Lower leg skin (tissue), 4 donors: ENCODE measurements at regions not wholly inside any gene's neighbourhood (a gene's known extent, or its start where the extent isn't known, plus 50 kb on each side); places are given as distances from the start of the nearest gene placed in this dataset.

Experiments
- DNase-seq, 2 donors: peaks; one replicate each; pipeline ENCODE4 v3.0.0-alpha.2; 2019; ENCODE audit warnings: low spot score in 2 of 2
- H3K4me3 ChIP-seq: fragments of 200-600 bp; sonication (generic); 2 replicates; pipeline ENCODE4 v1.5.1; 2017; ENCODE audit warnings: mild to moderate bottlenecking, low read depth; ENCODE audit not compliant: poor library complexity, severe bottlenecking
- CTCF ChIP-seq, 3 donors: fragments of 450-650 bp; IDR thresholded peaks; one replicate each; pipeline ENCODE4 v1.5.1; 2016; ENCODE audit warnings: antibody characterized with exemption in 3 of 3, mild to moderate bottlenecking in 3 of 3, moderate library complexity in 2 of 3
- POLR2A ChIP-seq, 2 donors: fragments of 450-650 bp; IDR thresholded peaks; one replicate each; pipeline ENCODE4 v1.6.1; 2016 to 2017; ENCODE audit warnings: antibody characterized with exemption in 2 of 2, mild to moderate bottlenecking in 1 of 2, moderate library complexity in 1 of 2
- WGBS, 2 donors: methylation state at CpG; one replicate each; pipeline ENCODE4 v1.1.5; 2018; 5-methylcytosine and 5-hydroxymethylcytosine counted together
- intact Hi-C: fragments of 100-400 bp; cut with DNase I; formaldehyde crosslinking; loops from one replicate; pipeline ENCODE4 v1.15.0; 2023; ENCODE audit warnings: low total_unique reads

GRCh38 chr17:77647531-77647930 is 311.0 kb upstream of the TNRC6C start:
- WGBS, 2 donors: 94 to 95% methylated on average over 11 of the region's 11 CpGs
- no peak overlapping the region for H3K4me3 ChIP-seq
- intact Hi-C loops: no loop called here
- peak in 1 of 2 donors; percentile 25 for DNase-seq
- TF ChIP-seq CTCF (IDR thresholded peaks at IDR 0.05) (no peak), POLR2A (IDR thresholded peaks at IDR 0.05) (no peak)

GRCh38 chr17:77649717-77650211 is 308.7 kb upstream of the TNRC6C start:
- no peak for TF ChIP-seq POLR2A (IDR thresholded peaks at IDR 0.05)
- TF ChIP-seq CTCF (IDR thresholded peaks at IDR 0.05): no peak
- 77 to 79% methylated on average over 8 of the region's 8 CpGs for WGBS, 2 donors
- H3K4me3 ChIP-seq: no peak overlapping the region
- DNase-seq: peak in 1 of 2 donors; percentile 53
- intact Hi-C loops: no loop called here

- TF ChIP-seq POLR2A (IDR thresholded peaks at IDR 0.05): no peak
- TF ChIP-seq CTCF (IDR thresholded peaks at IDR 0.05): no peak
- WGBS, 2 donors: 78 to 81% methylated on average over 4 of the region's 4 CpGs
- no peak overlapping the region for H3K4me3 ChIP-seq
- peak in 1 of 2 donors; percentile 29 for DNase-seq
- intact Hi-C loops: no loop called here
These were observed 306.5 kb upstream of the TNRC6C start for GRCh38 chr17:77651988-77652387.

GRCh38 chr17:77654296-77654695 is 304.2 kb upstream of the TNRC6C start:
- TF ChIP-seq CTCF (IDR thresholded peaks at IDR 0.05) (no peak), POLR2A (IDR thresholded peaks at IDR 0.05) (no peak)
- intact Hi-C loops: no loop called here
- no peak for DNase-seq
- no peak overlapping the region for H3K4me3 ChIP-seq
- WGBS, 2 donors: 87 to 97% methylated on average over 5 of the region's 5 CpGs

GRCh38 chr17:77654850-77655249 is 303.7 kb upstream of the TNRC6C start:
- H3K4me3 ChIP-seq: no peak overlapping the region
- 64 to 70% methylated on average over 13 of the region's 13 CpGs for WGBS, 2 donors
- TF ChIP-seq CTCF (IDR thresholded peaks at IDR 0.05): no peak
- TF ChIP-seq POLR2A (IDR thresholded peaks at IDR 0.05): no peak
- intact Hi-C loops: no loop called here
- no peak for DNase-seq

GRCh38 chr17:77656054-77656453 is 302.4 kb upstream of the TNRC6C start:
- H3K4me3 ChIP-seq: no peak overlapping the region
- intact Hi-C loops: no loop called here
- WGBS, 2 donors: 85 to 87% methylated on average over 9 of the region's 9 CpGs
- DNase-seq: no peak
- TF ChIP-seq CTCF (IDR thresholded peaks at IDR 0.05) (no peak), POLR2A (IDR thresholded peaks at IDR 0.05) (no peak)
